ENCODE measurements at regions not wholly inside any gene's neighbourhood (a gene's known extent, or its start where the extent isn't known, plus 50 kb on each side); places are given as distances from the start of the nearest gene placed in this dataset.

DNA sequence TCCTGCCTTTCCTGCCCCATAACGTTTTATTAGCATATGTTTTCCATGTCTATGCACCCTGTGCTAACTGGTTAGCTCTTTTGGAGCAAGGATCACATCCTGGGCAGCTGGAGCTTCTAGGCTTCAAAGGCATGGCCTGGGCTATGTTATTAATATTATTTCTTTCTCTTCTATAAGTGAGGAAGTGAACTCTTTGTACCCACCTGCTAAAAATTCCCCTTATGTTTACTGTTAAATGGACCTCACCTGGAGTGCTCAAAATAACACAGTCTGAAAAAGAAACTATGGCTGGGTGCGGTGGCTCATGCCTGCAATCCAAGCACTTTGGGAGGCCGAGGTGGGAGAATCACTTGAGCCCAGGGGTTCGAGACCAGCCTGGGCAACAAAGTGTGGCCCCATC lies 97.8 kb downstream of the TNFAIP3 start:
- TF ChIP-seq CTCF (conservative IDR thresholded peaks at IDR 0.05) = no peak
- TF ChIP-seq ZFX (IDR thresholded peaks at IDR 0.05) = no peak

Data from C4-2B (cell line).